Panc1 (cell line): ENCODE measurements at regions not wholly inside any gene's neighbourhood (a gene's known extent, or its start where the extent isn't known, plus 50 kb on each side); places are given as distances from the start of the nearest gene placed in this dataset.

Experiments
- ATAC-seq: fragments of 200-7000 bp; cut with Tn5 transposase; 2 replicates; pipeline ENCODE4 v1.9.1; 2020; ENCODE audit warnings: mild to moderate bottlenecking, moderate library complexity
- BruUV-seq: library from RNA; stranded (reverse); fragments of 400-500 nt; replicated peaks from 2 replicates; lab custom pipeline; 2021; lab: Mats Ljungman, UMichigan
- CTCF ChIA-PET: fragments of 300-600 bp; sonication (Branson Sonifier 250); formaldehyde crosslinking; loops from one replicate; lab custom pipeline; 2022; ENCODE audit warnings: antibody characterized with exemption; lab: Charles Lee
- POLR2A ChIA-PET: fragments of 300-600 bp; sonication (Branson Sonifier 250); formaldehyde crosslinking; loops from one replicate; lab custom pipeline; 2022; ENCODE audit warnings: antibody characterized with exemption; lab: Charles Lee
- DNase-seq: peaks from one replicate; pipeline ENCODE4 v3.0.0-alpha.2; 2010; ENCODE audit warnings: low read depth, low spot score
- H3K27ac ChIP-seq: 2 replicates; pipeline ENCODE4 v1.5.1; 2011; ENCODE audit warnings: mild to moderate bottlenecking, low read length, inconsistent platforms
- H3K27me3 ChIP-seq: fragments of 200-500 bp; sonication (Bioruptor generic); 2 replicates; pipeline ENCODE4 v1.6.0; 2014; ENCODE audit warnings: low read length, inconsistent platforms; ENCODE audit not compliant: control insufficient read depth, insufficient read depth
- H3K36me3 ChIP-seq: fragments of 200-500 bp; sonication (Bioruptor generic); 2 replicates; pipeline ENCODE4 v1.5.1; 2014; ENCODE audit warnings: inconsistent platforms, mild to moderate bottlenecking, low read length, moderate library complexity; ENCODE audit not compliant: control insufficient read depth, insufficient read depth
- H3K4me1 ChIP-seq: 2 replicates; pipeline ENCODE4 v1.5.1; 2011; ENCODE audit warnings: inconsistent platforms, mild to moderate bottlenecking, low read length, moderate library complexity; ENCODE audit not compliant: control insufficient read depth, insufficient read depth
- H3K4me3 ChIP-seq, 2 experiments: 2 replicates each; pipeline ENCODE4 v1.5.1; 2011 to 2012; ENCODE audit warnings: low read depth in 2 of 2, low read length in 2 of 2, mild to moderate bottlenecking in 2 of 2, inconsistent platforms in 1 of 2, moderate library complexity in 1 of 2
- H3K9me3 ChIP-seq: fragments of 200-500 bp; sonication (Bioruptor generic); 2 replicates; pipeline ENCODE4 v1.5.1; 2014; ENCODE audit warnings: low read depth, mild to moderate bottlenecking, inconsistent platforms, low read length, moderate library complexity; ENCODE audit not compliant: control insufficient read depth, insufficient read depth
- POLR2AphosphoS5 ChIP-seq: IDR thresholded peaks from 2 replicates; pipeline ENCODE4 v1.6.1; 2012; ENCODE audit warnings: mild to moderate bottlenecking, low read depth, low read length, moderate library complexity
- SIN3A ChIP-seq: IDR thresholded peaks from 2 replicates; pipeline ENCODE4 v1.6.1; 2012; ENCODE audit warnings: low read depth, mild to moderate bottlenecking, low read length, moderate library complexity, borderline replicate concordance; ENCODE audit not compliant: insufficient read depth
- TCF7L2 ChIP-seq: IDR thresholded peaks from 2 replicates; pipeline ENCODE4 v1.6.1; 2011; ENCODE audit warnings: mild to moderate bottlenecking, low read depth, low read length, inconsistent platforms
- in situ Hi-C: cut with HindIII; loops from 2 replicates; pipeline ENCODE4 v1.10.0; 2016; ENCODE audit warnings: low sequenced_read_pairs, low pct_unique_long_range_greater_than_20kb
- intact Hi-C: fragments of 100-400 bp; cut with micrococcal nuclease; formaldehyde crosslinking; loops from one replicate; pipeline ENCODE4 v1.10.0; 2022; ENCODE audit not compliant: unreplicated experiment
- TF ChIP-seq, protein P1 (sequence below): fragments of 450-650 bp; IDR thresholded peaks from 2 replicates; pipeline ENCODE4 v1.5.1; 2017; ENCODE audit warnings: mild to moderate bottlenecking
- TF ChIP-seq, protein P2 (sequence below), 2 experiments: IDR thresholded peaks; 2 replicates each; pipeline ENCODE4 v1.6.1; 2011 to 2012; ENCODE audit warnings: low read depth in 2 of 2, control low read depth in 1 of 2, low read length in 1 of 2, mild to moderate bottlenecking in 1 of 2, moderate library complexity in 1 of 2; ENCODE audit not compliant: insufficient read depth in 1 of 2

DNA sequence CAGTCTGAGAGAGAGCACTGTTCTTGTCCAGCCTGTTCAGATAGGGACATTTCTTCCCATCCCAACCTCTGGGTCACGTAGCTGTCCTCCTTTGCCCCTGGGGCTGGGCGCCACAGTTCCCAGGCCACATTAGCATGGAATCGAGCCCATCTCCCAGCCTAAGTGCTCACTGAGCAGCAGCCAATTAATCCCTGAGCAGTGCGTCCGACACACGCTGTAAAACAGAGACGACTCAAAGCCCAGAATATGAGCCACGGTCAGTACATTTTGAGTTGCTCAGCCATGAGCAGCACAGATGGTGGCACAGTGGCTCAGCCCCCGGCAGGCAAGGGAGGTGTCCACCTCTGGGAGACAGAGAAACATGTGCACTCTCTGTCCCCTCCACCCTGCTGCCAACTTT lies 267.4 kb downstream of the NPHP4 start:
- CTCF ChIA-PET, result no interaction called here
- H3K9me3 ChIP-seq, result no peaks in the 10 kb centered on the region
- in situ Hi-C loops, result no loop called here
- H3K27ac ChIP-seq, result no peak overlapping the region
- POLR2A ChIA-PET, result no interaction called here
- H3K4me3 ChIP-seq, result no peak overlapping the region
- no peaks in the 10 kb centered on the region for H3K27me3 ChIP-seq
- intact Hi-C loops, result no loop called here
- H3K36me3 ChIP-seq, result no peaks in the 10 kb centered on the region
- no TSS peak for BruUV-seq
- DNase-seq (no peak), ATAC-seq (no peak)
- TF ChIP-seq, protein P1, sequence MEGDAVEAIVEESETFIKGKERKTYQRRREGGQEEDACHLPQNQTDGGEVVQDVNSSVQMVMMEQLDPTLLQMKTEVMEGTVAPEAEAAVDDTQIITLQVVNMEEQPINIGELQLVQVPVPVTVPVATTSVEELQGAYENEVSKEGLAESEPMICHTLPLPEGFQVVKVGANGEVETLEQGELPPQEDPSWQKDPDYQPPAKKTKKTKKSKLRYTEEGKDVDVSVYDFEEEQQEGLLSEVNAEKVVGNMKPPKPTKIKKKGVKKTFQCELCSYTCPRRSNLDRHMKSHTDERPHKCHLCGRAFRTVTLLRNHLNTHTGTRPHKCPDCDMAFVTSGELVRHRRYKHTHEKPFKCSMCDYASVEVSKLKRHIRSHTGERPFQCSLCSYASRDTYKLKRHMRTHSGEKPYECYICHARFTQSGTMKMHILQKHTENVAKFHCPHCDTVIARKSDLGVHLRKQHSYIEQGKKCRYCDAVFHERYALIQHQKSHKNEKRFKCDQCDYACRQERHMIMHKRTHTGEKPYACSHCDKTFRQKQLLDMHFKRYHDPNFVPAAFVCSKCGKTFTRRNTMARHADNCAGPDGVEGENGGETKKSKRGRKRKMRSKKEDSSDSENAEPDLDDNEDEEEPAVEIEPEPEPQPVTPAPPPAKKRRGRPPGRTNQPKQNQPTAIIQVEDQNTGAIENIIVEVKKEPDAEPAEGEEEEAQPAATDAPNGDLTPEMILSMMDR, result no peak
- TF ChIP-seq SIN3A, result no peak
- TF ChIP-seq, protein P2, sequence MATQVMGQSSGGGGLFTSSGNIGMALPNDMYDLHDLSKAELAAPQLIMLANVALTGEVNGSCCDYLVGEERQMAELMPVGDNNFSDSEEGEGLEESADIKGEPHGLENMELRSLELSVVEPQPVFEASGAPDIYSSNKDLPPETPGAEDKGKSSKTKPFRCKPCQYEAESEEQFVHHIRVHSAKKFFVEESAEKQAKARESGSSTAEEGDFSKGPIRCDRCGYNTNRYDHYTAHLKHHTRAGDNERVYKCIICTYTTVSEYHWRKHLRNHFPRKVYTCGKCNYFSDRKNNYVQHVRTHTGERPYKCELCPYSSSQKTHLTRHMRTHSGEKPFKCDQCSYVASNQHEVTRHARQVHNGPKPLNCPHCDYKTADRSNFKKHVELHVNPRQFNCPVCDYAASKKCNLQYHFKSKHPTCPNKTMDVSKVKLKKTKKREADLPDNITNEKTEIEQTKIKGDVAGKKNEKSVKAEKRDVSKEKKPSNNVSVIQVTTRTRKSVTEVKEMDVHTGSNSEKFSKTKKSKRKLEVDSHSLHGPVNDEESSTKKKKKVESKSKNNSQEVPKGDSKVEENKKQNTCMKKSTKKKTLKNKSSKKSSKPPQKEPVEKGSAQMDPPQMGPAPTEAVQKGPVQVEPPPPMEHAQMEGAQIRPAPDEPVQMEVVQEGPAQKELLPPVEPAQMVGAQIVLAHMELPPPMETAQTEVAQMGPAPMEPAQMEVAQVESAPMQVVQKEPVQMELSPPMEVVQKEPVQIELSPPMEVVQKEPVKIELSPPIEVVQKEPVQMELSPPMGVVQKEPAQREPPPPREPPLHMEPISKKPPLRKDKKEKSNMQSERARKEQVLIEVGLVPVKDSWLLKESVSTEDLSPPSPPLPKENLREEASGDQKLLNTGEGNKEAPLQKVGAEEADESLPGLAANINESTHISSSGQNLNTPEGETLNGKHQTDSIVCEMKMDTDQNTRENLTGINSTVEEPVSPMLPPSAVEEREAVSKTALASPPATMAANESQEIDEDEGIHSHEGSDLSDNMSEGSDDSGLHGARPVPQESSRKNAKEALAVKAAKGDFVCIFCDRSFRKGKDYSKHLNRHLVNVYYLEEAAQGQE (IDR thresholded peaks at IDR 0.05; ENCODE audit: insufficient read depth in 1 of 2, low read depth in 2 of 2, low read length in 1 of 2), result no peak
- TF ChIP-seq POLR2AphosphoS5, result no peak
- no peak for TF ChIP-seq TCF7L2
- H3K4me1 ChIP-seq, result no peaks in the 10 kb centered on the region

DNA sequence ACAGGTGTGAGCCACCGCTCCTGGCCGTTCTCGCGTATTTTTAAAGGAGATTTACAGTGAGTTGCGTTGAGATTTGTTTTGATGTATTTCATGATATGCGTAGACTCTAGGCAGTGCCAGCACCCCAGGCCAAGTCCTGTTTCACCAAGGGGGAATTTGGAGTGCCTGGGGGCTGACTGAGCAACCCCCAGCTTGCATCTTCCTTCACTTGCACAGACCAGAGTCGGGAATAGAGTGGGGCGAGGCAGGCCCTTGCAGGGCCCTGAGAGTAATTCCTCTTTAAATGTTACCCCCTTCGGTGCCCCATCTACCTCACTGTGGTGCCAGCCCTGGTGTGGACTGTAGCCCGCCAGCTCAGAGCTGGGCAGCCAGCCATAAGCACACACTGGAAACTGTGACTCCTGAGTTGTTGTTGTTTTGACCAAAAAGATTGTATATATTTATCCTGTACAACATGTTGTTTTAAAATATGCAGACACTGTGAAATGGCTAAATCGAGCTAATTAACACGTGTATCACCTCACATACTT lies 269.5 kb downstream of the NPHP4 start:
- in situ Hi-C loops, result no loop called here
- DNase-seq (no peak), ATAC-seq (no peak)
- H3K9me3 ChIP-seq, result no peaks in the 10 kb centered on the region
- H3K4me3 ChIP-seq, result no peak overlapping the region
- intact Hi-C loops, result no loop called here
- H3K27ac ChIP-seq, result no peak overlapping the region
- H3K36me3 ChIP-seq, result no peaks in the 10 kb centered on the region
- ChIA-PET CTCF (no interaction called here), POLR2A (no interaction called here)
- H3K4me1 ChIP-seq, result no peaks in the 10 kb centered on the region
- no TSS peak for BruUV-seq
- TF ChIP-seq, protein P2 (IDR thresholded peaks at IDR 0.05; ENCODE audit: insufficient read depth in 1 of 2, low read depth in 2 of 2, low read length in 1 of 2), result no peak
- TF ChIP-seq, protein P1, result no peak
- H3K27me3 ChIP-seq, result no peaks in the 10 kb centered on the region; the same call in 1 of the 2 replicates
